GM10266 (cell line): ENCODE measurements at regions not wholly inside any gene's neighbourhood (a gene's known extent, or its start where the extent isn't known, plus 50 kb on each side); places are given as distances from the start of the nearest gene placed in this dataset.

Experiments used
- DNase-seq: peaks from one replicate; pipeline ENCODE4 v3.0.0; 2012; ENCODE audit errors: extremely low spot score
- CTCF ChIP-seq: IDR thresholded peaks from 2 replicates; pipeline ENCODE4 v1.5.1; 2012; ENCODE audit warnings: mild to moderate bottlenecking, low read depth; ENCODE audit not compliant: control insufficient read depth, insufficient read depth; ENCODE audit errors: missing control alignments

GRCh38 chr2:43127941-43128558 lies 98.4 kb downstream of the ZFP36L2 start:
- TF ChIP-seq CTCF = no peak
- no peak for DNase-seq

DNA sequence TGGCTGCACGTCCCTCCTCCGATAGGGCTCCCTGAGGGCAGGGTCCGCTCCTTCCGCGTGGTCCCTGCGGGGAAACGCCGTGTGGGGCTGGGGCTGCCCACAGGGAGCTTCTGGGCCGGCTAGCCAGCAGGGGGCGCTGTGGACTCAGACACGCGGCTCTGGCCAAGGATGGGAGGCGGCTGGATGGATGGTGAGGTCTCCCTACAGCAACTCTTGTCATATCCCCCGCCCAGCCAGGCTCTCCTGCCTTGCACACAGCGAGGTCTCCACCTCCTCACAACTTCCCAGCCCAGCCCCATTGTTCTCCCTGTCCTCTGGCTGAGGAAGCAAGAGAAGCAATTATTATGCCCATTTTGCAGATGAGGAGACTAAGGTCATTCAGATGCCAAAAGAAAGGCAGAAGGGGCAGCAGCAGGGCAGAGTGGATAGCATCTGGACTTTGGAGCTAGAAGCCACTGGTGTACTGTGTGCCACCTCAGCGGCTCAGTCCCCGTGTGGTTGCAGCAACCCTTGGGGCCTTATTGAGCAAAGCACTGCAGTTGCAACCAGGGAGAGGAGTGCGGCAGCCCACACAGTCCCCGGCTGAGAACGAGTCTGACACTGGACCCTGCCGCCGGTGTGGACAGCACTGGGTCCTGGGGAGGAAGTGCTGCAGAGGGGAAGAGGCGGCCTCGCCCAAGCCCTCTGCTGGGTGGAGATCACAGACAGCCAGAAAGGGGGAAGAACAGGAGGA lies 99.0 kb downstream of the ZFP36L2 start:
- DNase-seq = peak; percentile 73
- TF ChIP-seq CTCF = peak; percentile 78

DNA sequence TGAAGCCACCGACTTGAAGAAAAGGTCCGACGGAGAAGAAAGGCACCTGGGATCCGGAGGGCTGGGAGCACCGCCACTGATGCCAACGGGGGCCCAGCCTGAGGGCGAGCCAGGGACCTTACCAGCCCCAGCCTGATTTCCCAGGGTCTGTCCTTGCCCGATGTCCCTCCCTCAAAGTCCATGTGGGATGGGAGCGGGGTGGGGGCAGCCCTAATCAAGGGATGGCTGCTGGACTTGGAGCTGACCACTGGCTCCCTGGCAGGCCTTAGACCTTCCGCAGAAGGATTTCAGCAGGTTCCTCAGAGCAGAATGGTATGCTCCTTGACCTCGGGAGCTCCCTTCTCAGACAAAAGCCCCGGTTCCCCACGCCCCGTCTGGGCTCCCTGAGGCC lies 99.6 kb downstream of the ZFP36L2 start:
- TF ChIP-seq CTCF = no peak
- DNase-seq = no peak

DNA sequence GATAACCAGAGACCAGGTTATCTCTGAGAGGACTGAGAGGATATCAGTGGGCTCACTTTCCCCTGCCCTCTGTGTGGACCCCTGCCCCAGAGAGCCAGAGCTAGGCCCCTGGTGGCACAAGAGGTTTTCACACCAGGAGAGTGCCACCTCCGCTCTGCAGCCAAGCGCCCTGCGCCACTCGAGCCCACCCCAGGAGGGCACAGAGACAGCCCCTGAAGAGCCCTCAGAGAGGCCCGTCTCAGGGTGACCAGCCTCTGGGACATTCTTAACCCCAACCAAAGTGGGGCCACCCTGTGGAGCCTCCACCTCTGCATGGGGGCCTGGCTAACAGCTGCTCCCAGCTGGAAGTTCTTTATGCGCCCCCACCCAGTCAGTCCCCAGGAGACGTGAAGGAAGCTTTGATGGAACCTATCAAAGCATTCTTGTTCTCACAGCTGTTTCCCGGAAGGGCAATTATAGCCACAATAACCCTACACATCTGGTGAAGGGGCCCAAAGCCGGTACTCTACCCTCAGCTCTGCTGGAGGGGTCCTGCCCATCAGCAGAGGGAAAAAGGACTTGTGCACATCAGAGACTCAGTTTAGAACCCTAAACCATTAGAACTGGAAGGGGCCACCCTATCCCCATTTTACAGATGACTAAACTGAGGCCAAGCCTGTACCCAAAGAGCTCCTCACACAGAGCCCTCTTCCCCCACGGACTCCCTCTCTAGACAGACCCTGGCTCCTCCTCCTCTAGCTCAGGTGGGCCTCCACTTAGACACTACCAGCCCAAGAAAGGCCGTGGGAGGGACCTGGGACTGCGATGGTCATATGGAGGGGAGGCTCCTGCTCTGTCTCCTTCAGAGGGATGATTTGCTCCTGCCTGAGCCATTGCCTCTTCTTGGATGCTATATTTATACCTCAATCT lies 101.1 kb downstream of the ZFP36L2 start:
- DNase-seq = no peak
- no peak for TF ChIP-seq CTCF

- DNase-seq = no peak
- no peak for TF ChIP-seq CTCF
These were observed 101.7 kb downstream of the ZFP36L2 start for GRCh38 chr2:43124687-43125057.

GRCh38 chr2:43123981-43124686 lies 102.3 kb downstream of the ZFP36L2 start:
- no peak for DNase-seq
- no peak for TF ChIP-seq CTCF

DNA sequence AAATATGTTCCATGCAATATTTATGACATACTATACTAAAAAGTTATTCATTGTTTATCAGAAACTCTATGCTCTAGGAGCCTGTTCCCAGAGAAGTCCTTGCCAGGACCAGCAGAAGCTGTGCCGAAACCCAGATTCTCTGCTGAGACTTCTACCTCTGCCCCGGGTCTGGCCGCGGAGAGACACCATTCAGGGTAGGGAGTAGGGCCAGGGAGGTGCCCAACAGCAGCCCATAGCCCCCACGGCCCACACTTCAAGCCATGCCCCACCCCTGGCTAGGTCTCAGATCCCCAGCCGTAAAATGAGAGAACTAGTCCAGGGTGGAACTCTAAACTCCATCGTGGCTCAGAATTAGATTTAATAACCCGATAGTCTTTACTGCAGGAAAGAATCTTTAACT lies 102.9 kb downstream of the ZFP36L2 start:
- TF ChIP-seq CTCF = no peak
- no peak for DNase-seq
